ENCODE measurements at regions not wholly inside any gene's neighbourhood (a gene's known extent, or its start where the extent isn't known, plus 50 kb on each side); places are given as distances from the start of the nearest gene placed in this dataset.

DNA sequence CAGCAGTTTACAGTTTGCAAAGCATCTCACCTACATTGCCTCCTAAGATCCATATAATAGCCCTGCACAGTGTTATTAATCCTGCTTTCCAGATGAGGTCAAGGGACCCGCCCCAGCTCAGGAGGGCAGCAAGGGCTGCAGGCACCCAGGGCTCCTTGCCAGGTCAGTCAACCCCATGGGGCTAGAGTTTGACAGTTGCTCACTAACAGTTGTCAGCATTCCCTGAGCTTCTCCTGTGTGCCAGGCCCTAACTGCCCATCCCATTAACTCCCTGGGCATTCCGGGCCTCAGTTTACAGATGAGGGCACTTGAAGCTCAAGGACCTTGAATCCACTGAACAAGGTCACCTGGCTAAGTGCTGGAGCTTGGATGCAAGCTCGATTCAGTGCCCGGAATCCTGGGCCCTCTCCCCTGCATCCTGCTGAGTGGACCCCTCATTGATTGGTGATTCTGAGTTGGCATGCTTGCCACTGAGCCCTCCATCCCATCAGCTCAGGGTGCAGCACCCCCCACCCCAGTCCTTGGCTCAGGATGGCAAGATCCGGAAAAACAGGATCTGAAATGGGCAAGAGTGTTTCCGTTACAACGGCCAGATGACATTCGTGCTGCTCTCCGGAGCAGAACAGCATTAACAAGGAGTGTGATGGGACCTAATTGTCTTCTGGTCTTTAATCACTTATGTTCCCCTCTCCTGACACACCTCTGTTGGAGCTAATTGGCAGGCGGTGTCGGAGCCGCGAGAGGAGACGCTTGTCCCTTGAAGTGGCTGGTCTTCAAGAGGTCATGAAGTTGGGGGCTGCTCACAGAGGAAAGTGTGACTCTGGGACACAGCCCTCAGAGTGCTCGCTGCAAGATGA is 87.4 kb upstream of the SHISAL1 start:
- H3K4me1 ChIP-seq (ENCODE audit: control insufficient read depth, insufficient read depth, low read depth, low read length), result no peaks in the 10 kb centered on the region
- no peak overlapping the region for H3K4me2 ChIP-seq (ENCODE audit: low read length, poor library complexity, severe bottlenecking)
- H2BK15ac ChIP-seq (ENCODE audit: low read depth, poor library complexity, severe bottlenecking), result no peak overlapping the region
- H2AFZ ChIP-seq (ENCODE audit: low read depth, low read length), result no peak overlapping the region
- H2BK120ac ChIP-seq (ENCODE audit: low read depth, low read length), result no peak overlapping the region
- no peak overlapping the region for H2BK5ac ChIP-seq (ENCODE audit: low read depth, low read length, poor library complexity, severe bottlenecking)
- no peak for DNase-seq
- no peaks in the 10 kb centered on the region for H3K36me3 ChIP-seq (ENCODE audit: control insufficient read depth in 1 of 2, insufficient read depth in 2 of 2, low read depth in 1 of 2, low read length in 2 of 2)
- no peak overlapping the region for H3K4ac ChIP-seq (ENCODE audit: low read depth in 1 of 2, low read length in 2 of 2)
- peaks cover 43 to 82% of the 10 kb centered on the region in 2 experiments for H3K27me3 ChIP-seq (ENCODE audit: control insufficient read depth in 1 of 2, insufficient read depth in 1 of 2, low read length in 2 of 2)
- H2AK5ac ChIP-seq (ENCODE audit: low read length, severe bottlenecking), result no peak overlapping the region
- H3K9me3 ChIP-seq (ENCODE audit: control insufficient read depth, low read length), result no peaks in the 10 kb centered on the region
- no peak overlapping the region for H3K27ac ChIP-seq (ENCODE audit: low read length, poor library complexity, severe bottlenecking)
- H4K8ac ChIP-seq (ENCODE audit: low read length), result no peak overlapping the region
- no peak overlapping the region for H3K18ac ChIP-seq (ENCODE audit: low read depth in 1 of 2, low read length in 2 of 2)
- 78% methylated on average over 15 of the region's 15 CpGs for WGBS
- H2BK12ac ChIP-seq (ENCODE audit: low read length in 2 of 2), result no peak overlapping the region
- H3K4me3 ChIP-seq (ENCODE audit: insufficient read depth in 1 of 2, low read depth in 1 of 2, low read length in 2 of 2), result no peak overlapping the region
- H3K9ac ChIP-seq (ENCODE audit: low read length), result no peak overlapping the region
- no peaks in the 10 kb centered on the region for H3K79me1 ChIP-seq (replicated peaks; ENCODE audit: low read length, poor library complexity, severe bottlenecking)
- H4K91ac ChIP-seq (ENCODE audit: low read length), result no peak overlapping the region
- no peak overlapping the region for H3K23ac ChIP-seq (ENCODE audit: low read length in 2 of 2)
- H3K14ac ChIP-seq (ENCODE audit: low read length in 2 of 2), result no peak overlapping the region

DNA sequence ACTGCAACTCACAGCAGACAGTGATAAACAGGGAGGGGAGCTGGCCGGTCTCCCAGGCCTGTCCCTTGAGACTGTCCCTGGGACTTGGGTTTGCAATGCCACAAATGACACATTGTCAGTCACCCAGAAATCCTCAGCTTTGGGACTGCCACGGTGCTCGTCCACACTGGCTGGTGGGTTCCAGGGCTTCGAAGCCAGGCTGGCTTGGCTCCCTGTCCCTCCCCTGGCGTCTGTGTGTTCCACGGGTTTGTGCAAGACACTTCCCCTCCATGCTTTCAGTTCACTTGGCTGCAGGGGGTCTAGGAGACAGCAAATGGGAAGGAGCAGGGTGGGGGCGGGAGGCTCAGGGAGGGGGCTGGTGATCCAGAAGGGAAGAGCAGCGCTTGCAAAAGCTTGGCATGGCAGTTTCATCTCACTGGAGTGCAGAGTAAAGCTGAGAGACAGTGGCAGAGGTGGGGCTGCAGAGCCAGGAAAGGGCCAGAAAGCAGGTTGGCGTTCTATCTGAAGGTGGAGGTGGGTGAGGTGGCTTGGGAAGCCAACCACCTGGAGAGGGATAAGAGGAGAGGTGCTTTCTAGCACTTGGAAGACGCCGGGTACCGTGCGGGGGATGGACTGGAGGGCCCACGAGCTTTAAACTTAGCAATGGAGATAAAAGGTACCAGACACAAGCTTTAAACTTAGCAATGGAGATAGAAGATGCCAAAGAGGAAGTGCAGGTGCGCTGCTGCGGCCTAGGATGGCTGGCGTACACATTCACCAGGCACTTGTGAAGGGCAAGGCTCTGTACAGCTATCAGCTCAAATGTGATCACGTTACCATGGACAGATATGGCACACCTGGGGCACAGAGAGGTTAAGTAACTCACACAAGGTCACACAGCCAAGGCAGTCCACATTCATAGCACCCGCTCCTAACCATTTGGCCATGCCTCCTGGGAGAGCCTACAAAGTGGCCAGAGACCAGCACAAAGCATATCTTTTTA is 86.4 kb upstream of the SHISAL1 start:
- H3K27me3 ChIP-seq (ENCODE audit: control insufficient read depth in 1 of 2, insufficient read depth in 1 of 2, low read length in 2 of 2), result peaks cover 47 to 87% of the 10 kb centered on the region in 2 experiments
- H2BK12ac ChIP-seq (ENCODE audit: low read length in 2 of 2), result no peak overlapping the region
- H3K4ac ChIP-seq (ENCODE audit: low read depth in 1 of 2, low read length in 2 of 2), result no peak overlapping the region
- H2BK120ac ChIP-seq (ENCODE audit: low read depth, low read length), result no peak overlapping the region
- H3K9ac ChIP-seq (ENCODE audit: low read length), result no peak overlapping the region
- H2AK5ac ChIP-seq (ENCODE audit: low read length, severe bottlenecking), result no peak overlapping the region
- H3K23ac ChIP-seq (ENCODE audit: low read length in 2 of 2), result no peak overlapping the region
- no peak overlapping the region for H3K14ac ChIP-seq (ENCODE audit: low read length in 2 of 2)
- no peak overlapping the region for H3K27ac ChIP-seq (ENCODE audit: low read length, poor library complexity, severe bottlenecking)
- no peaks in the 10 kb centered on the region for H3K9me3 ChIP-seq (ENCODE audit: control insufficient read depth, low read length)
- H4K91ac ChIP-seq (ENCODE audit: low read length), result no peak overlapping the region
- no peak overlapping the region for H2BK5ac ChIP-seq (ENCODE audit: low read depth, low read length, poor library complexity, severe bottlenecking)
- no peak overlapping the region for H3K4me2 ChIP-seq (ENCODE audit: low read length, poor library complexity, severe bottlenecking)
- no peak for DNase-seq
- no peak overlapping the region for H4K8ac ChIP-seq (ENCODE audit: low read length)
- no peak overlapping the region for H3K18ac ChIP-seq (ENCODE audit: low read depth in 1 of 2, low read length in 2 of 2)
- H3K4me1 ChIP-seq (ENCODE audit: control insufficient read depth, insufficient read depth, low read depth, low read length), result no peaks in the 10 kb centered on the region
- H3K36me3 ChIP-seq (ENCODE audit: control insufficient read depth in 1 of 2, insufficient read depth in 2 of 2, low read depth in 1 of 2, low read length in 2 of 2), result no peaks in the 10 kb centered on the region
- H3K4me3 ChIP-seq (ENCODE audit: insufficient read depth in 1 of 2, low read depth in 1 of 2, low read length in 2 of 2), result no peak overlapping the region
- H2AFZ ChIP-seq (ENCODE audit: low read depth, low read length), result no peak overlapping the region
- no peak overlapping the region for H2BK15ac ChIP-seq (ENCODE audit: low read depth, poor library complexity, severe bottlenecking)
- 79% methylated on average over 19 of the region's 19 CpGs for WGBS
- H3K79me1 ChIP-seq (replicated peaks; ENCODE audit: low read length, poor library complexity, severe bottlenecking), result no peaks in the 10 kb centered on the region

DNA sequence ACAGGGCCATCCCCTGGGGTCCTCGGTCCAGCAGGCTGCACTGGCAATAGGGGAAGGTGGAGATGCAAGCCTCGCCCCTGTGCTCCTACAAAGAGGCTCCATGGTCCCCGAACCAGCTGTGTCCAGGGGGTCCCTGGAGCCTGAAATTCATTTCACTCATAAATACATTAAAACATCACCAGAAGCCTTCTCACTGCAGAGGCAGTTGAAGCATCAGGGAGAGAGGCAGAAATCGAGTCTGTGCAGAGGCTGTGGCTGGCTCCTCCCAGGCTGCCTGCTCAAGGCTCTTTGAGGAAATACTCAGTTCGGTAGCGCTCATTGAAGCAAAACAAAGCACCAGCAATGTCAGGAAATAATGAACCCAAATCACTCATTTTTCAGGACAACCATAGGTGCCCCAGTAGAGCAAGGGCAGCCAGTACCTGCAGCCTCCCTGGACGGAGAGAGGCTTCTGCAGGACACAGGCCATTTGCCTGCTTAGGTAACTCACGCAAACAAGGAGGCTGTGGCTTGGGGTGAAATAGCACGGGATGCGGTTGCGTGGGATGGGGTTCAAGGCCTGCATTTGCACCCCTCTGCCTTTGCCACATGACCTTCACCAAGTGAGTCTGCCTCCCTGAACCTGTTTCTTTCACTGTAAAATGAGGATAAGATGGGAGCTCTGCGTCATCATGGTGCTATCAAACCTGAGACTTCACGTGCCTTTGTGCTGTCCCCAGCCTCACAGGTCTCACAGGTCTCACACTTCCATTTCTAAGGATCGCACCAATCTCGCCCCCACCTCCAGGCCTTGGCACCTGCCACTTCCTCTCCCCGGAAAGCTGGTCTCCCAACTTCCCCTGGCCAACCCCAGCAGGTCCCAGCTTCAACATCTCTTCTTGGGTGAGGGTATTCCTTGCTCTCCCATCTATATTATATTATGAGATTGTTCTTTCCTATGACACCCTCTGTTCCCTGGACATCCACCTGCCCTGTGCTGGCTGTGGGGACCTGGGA is 84.3 kb upstream of the SHISAL1 start:
- no peak overlapping the region for H3K23ac ChIP-seq (ENCODE audit: low read length in 2 of 2)
- no peak overlapping the region for H2BK5ac ChIP-seq (ENCODE audit: low read depth, low read length, poor library complexity, severe bottlenecking)
- H2AK5ac ChIP-seq (ENCODE audit: low read length, severe bottlenecking), result no peak overlapping the region
- H4K8ac ChIP-seq (ENCODE audit: low read length), result no peak overlapping the region
- no peak overlapping the region for H2BK120ac ChIP-seq (ENCODE audit: low read depth, low read length)
- no peaks in the 10 kb centered on the region for H3K36me3 ChIP-seq (ENCODE audit: control insufficient read depth in 1 of 2, insufficient read depth in 2 of 2, low read depth in 1 of 2, low read length in 2 of 2)
- no peak overlapping the region for H4K91ac ChIP-seq (ENCODE audit: low read length)
- no peak overlapping the region for H2AFZ ChIP-seq (ENCODE audit: low read depth, low read length)
- H3K4me3 ChIP-seq (ENCODE audit: insufficient read depth in 1 of 2, low read depth in 1 of 2, low read length in 2 of 2), result no peak overlapping the region
- H3K27ac ChIP-seq (ENCODE audit: low read length, poor library complexity, severe bottlenecking), result no peak overlapping the region
- no peak overlapping the region for H3K4me2 ChIP-seq (ENCODE audit: low read length, poor library complexity, severe bottlenecking)
- H3K4ac ChIP-seq (ENCODE audit: low read depth in 1 of 2, low read length in 2 of 2), result no peak overlapping the region
- no peak for DNase-seq
- H3K9me3 ChIP-seq (ENCODE audit: control insufficient read depth, low read length), result no peaks in the 10 kb centered on the region
- WGBS, result 79% methylated on average over 13 of the region's 16 CpGs
- no peak overlapping the region for H3K18ac ChIP-seq (ENCODE audit: low read depth in 1 of 2, low read length in 2 of 2)
- no peak overlapping the region for H2BK12ac ChIP-seq (ENCODE audit: low read length in 2 of 2)
- no peaks in the 10 kb centered on the region for H3K79me1 ChIP-seq (replicated peaks; ENCODE audit: low read length, poor library complexity, severe bottlenecking)
- no peak overlapping the region for H2BK15ac ChIP-seq (ENCODE audit: low read depth, poor library complexity, severe bottlenecking)
- H3K14ac ChIP-seq (ENCODE audit: low read length in 2 of 2), result no peak overlapping the region
- H3K4me1 ChIP-seq (ENCODE audit: control insufficient read depth, insufficient read depth, low read depth, low read length), result peaks cover 2% of the 10 kb centered on the region
- no peak overlapping the region for H3K9ac ChIP-seq (ENCODE audit: low read length)
- H3K27me3 ChIP-seq (ENCODE audit: control insufficient read depth in 1 of 2, insufficient read depth in 1 of 2, low read length in 2 of 2), result peaks cover 49 to 88% of the 10 kb centered on the region in 2 experiments
